GM12874 (cell line): ENCODE measurements at regions not wholly inside any gene's neighbourhood (a gene's known extent, or its start where the extent isn't known, plus 50 kb on each side); places are given as distances from the start of the nearest gene placed in this dataset.

ENCODE experiments used
- CTCF ChIP-seq: IDR thresholded peaks from 2 replicates; pipeline ENCODE4 v1.5.1; 2011; ENCODE audit warnings: low read depth, mild to moderate bottlenecking, control low read depth, low read length, moderate library complexity; ENCODE audit not compliant: insufficient read depth

DNA sequence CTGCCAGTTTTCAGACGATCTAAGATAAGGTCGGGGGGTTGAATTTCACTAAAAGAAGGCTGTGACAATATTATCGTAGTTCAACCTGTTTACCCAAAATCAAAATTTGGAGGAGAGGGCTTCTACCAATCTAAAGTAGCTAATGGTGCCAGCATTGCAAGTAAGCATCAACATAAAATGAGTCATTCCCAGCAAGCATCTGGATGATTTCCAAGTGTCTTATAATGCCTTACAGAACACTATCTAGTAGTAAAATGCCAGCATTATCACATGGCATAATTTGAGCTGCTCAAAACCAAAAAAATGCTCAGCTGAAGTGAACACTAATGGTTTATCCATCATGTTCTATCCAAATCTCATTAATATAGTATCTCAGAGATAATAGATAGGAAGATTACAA is 1193.9 kb downstream of the DNAJB9 start:
- TF ChIP-seq CTCF: no peak

- TF ChIP-seq CTCF: no peak
Measured at GRCh38 chr7:109772161-109772560, 1202.5 kb downstream of the DNAJB9 start.

DNA sequence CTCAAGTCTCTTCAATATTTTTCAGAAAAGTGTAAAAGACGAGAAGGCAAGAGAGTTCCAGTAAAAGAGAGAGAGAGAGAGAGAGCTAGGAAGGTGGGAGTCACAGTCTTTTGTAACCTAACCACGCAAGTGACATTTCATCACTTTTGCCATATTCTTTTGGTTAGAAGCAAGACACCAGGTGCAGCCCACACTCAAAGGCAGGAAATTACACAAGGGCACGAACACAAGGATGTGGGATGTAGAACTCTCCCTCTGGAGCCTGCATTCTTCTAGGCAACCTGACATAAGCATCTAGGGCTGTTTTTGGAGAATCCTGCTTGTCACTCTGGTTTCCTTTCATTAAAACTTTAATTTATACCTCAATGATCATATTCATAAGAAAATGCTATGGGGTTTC is 1213.1 kb downstream of the DNAJB9 start:
- no peak for TF ChIP-seq CTCF

- no peak for TF ChIP-seq CTCF
Measured at GRCh38 chr7:109806548-109806947, 1236.9 kb downstream of the DNAJB9 start.

DNA sequence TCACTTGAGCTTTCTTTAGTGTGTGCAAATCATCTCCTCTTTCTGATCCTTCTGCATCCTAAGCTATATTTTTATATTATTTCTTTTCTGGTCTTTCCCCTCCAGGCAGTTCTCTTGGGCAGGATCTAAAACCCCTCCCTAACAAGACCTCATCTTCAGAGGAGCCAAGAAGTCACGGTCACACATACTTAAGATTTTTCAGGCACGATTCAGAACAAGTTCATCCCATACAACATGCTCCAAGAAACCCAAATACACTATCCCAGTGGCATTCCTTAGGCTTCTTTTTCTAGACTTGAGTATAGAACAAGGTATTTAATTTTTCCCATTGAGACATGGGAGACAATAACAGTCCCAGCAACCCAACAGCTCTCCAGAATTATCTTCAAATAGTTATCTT is 1251.5 kb downstream of the DNAJB9 start:
- TF ChIP-seq CTCF: no peak

DNA sequence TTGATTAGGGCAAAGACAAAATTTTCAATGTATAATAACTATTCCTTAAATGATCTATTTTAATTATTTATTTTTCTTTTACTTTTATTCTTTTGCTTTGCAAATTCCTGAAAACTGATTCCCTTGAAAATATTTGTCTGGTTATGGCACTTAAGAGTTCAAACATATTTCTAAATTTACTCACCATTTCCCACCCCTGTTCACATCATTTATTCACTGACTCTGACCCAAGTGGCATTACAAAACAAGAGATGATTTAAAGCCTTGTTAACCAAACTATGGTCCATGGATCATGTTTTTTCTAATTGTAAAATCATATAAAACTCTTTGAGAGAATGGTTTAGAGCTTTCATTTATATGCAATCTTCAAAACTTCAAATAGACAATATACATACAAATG is 1256.1 kb upstream of the LRRN3 start:
- TF ChIP-seq CTCF: no peak

DNA sequence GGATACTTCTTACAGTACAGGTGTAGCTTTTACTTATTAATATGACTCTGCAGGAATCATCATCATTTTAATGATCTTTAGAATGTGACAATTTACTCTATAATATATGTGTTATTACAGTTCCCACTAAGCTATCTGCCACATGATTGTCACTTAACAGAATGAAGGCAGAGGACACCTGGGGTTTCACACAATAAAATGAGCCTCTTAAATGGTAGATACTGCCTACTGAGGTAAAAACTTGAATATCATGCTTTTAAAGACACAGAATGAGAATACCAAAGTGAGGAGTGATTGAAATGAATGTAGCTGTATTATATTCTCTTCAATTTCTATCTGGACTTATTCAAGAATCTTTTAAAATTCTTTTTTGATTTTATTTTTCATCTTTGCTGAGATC is 1255.3 kb upstream of the LRRN3 start:
- no peak for TF ChIP-seq CTCF

- TF ChIP-seq CTCF: no peak
Measured at GRCh38 chr7:109836016-109836415, 1254.9 kb upstream of the LRRN3 start.
